ENCODE measurements at regions not wholly inside any gene's neighbourhood (a gene's known extent, or its start where the extent isn't known, plus 50 kb on each side); places are given as distances from the start of the nearest gene placed in this dataset.

DNA sequence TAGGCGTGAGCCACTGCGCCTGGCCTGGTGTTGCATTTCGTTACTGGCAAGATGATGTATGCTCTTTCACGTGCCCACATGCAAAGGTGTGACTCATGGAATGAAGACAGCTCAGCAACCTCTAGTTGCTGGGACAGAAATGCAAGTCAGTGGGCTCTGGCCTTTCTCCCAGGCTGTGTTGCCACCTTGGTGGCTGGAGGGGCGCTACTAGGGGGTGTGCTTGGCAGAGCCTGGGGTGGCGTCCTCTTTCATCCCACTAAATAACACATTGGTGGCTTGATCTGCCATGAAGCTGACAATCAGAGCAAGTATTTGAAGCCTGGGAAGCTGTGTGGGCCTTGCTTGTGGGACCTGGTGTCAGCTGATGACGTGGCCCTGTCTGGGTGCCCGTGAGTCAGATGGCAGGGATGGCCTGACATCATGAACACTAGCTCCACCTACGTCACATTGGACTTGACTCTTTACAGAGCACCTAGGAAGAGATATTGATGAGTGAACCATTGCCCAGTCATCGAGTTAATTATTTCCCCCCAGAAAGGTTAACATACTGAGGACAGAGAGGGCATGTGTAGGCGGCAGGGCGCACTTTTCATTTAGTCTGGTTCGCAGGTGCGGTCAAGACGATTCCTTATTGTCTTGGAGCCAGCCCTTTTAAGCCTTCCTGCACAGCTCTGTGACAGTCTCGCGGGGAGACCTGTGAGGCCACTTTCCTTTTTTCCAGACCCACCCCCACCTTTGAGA is 154.2 kb downstream of the TM9SF2 start:
- in situ Hi-C loops (cut with HindIII; ENCODE audit: low sequenced_read_pairs), result no loop called here
- no peak overlapping the region for H3K4me3 ChIP-seq (ENCODE audit: low read depth, low read length)
- TF ChIP-seq, protein P1, sequence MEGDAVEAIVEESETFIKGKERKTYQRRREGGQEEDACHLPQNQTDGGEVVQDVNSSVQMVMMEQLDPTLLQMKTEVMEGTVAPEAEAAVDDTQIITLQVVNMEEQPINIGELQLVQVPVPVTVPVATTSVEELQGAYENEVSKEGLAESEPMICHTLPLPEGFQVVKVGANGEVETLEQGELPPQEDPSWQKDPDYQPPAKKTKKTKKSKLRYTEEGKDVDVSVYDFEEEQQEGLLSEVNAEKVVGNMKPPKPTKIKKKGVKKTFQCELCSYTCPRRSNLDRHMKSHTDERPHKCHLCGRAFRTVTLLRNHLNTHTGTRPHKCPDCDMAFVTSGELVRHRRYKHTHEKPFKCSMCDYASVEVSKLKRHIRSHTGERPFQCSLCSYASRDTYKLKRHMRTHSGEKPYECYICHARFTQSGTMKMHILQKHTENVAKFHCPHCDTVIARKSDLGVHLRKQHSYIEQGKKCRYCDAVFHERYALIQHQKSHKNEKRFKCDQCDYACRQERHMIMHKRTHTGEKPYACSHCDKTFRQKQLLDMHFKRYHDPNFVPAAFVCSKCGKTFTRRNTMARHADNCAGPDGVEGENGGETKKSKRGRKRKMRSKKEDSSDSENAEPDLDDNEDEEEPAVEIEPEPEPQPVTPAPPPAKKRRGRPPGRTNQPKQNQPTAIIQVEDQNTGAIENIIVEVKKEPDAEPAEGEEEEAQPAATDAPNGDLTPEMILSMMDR (IDR thresholded peaks at IDR 0.05; ENCODE audit: low read depth, low read length), result no peak
- peak; percentile 58 for DNase-seq (ENCODE audit: low read depth, low spot score)

DNA sequence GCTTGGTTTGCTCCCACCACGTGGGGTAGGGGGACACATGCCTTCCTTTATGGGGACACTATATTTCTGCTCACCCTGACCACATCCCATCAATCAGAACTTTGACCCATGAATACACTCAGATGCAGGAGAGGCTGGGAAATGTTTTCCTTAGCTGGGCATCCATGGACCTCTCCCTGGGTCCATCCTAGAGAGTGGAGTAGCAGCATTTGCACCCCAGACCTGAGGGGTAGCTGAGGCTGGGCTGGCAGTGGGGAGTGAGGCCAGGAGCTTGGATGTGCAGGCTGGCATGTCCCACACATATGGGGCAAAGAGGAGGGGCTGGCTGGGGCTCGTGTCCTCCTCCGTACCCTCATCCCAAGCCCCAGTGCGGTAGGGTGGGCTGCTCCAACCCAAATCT is 152.8 kb downstream of the TM9SF2 start:
- TF ChIP-seq, protein P1 (IDR thresholded peaks at IDR 0.05; ENCODE audit: low read depth, low read length), result no peak
- no peak for DNase-seq (ENCODE audit: low read depth, low spot score)
- in situ Hi-C loops (cut with HindIII; ENCODE audit: low sequenced_read_pairs), result no loop called here

DNA sequence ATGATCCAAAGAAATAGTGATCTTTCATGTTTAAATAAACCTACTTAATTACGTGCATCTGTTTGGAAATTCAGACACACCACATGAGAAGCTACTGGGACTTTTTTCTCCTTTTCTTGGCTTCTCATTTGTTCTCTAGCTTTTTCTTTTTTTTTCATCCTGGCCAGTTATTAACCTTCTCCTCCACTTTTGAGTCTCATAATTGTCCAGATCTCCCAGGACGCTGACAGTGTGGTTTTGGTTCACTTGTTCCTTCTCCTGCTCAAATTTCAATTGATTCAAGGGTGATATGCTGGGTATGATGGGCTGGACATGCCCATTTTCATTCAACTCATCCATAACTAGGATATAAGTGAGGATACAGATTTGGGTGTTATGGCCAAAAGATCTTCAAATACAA is 152.3 kb downstream of the TM9SF2 start:
- TF ChIP-seq, protein P1 (IDR thresholded peaks at IDR 0.05; ENCODE audit: low read depth, low read length), result no peak
- DNase-seq (ENCODE audit: low read depth, low spot score), result no peak
- H3K4me3 ChIP-seq (ENCODE audit: low read depth, low read length), result no peak overlapping the region
- in situ Hi-C loops (cut with HindIII; ENCODE audit: low sequenced_read_pairs), result no loop called here

More for the DNA sequence above, 152.8 kb downstream of the TM9SF2 start:
- H3K4me3 ChIP-seq (ENCODE audit: low read depth, low read length), result no peak overlapping the region

DNA sequence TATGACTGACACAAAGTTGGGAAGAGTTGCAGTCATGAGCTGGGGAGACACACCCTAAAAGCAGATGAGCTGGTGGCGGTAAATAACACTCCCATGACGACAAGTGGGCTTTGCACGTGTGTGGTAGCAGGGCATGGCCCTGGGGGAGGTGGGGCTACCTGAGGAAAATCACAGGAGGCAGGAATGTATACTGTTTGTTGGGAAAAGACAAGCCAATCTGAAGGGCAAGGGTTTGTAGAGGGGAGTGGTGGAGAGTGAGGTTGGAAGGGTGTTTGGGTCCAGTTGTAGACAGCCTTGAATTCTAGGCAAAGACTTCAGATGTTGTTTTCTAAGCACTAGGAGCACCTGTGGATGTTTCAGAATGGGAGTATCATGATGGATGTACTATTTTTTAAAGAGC is 151.6 kb downstream of the TM9SF2 start:
- TF ChIP-seq, protein P1 (IDR thresholded peaks at IDR 0.05; ENCODE audit: low read depth, low read length), result no peak
- no peak for DNase-seq (ENCODE audit: low read depth, low spot score)
- in situ Hi-C loops (cut with HindIII; ENCODE audit: low sequenced_read_pairs), result no loop called here
- no peak overlapping the region for H3K4me3 ChIP-seq (ENCODE audit: low read depth, low read length)

DNA sequence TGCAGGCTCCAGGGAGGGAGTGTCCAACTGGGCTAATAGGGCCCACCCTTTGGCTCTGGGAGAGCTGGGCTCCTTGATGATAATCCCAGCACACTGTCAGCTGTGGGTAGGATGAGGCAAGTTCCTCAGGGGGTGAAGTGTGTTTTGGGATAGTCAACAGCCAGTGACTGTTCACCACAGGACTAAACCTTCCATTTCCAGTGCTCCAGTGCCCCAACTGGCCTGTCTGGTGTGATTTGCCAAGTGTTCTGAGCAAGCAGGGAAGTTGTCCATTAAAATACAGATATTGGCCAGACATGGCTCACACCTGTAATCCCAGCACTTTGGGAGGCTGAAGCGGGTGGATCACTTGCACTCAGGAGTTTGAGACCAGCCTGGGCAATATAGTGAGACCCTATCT is 150.9 kb downstream of the TM9SF2 start:
- TF ChIP-seq, protein P1 (IDR thresholded peaks at IDR 0.05; ENCODE audit: low read depth, low read length), result no peak
- no peak overlapping the region for H3K4me3 ChIP-seq (ENCODE audit: low read depth, low read length)
- in situ Hi-C loops (cut with HindIII; ENCODE audit: low sequenced_read_pairs), result no loop called here
- no peak for DNase-seq (ENCODE audit: low read depth, low spot score)

DNA sequence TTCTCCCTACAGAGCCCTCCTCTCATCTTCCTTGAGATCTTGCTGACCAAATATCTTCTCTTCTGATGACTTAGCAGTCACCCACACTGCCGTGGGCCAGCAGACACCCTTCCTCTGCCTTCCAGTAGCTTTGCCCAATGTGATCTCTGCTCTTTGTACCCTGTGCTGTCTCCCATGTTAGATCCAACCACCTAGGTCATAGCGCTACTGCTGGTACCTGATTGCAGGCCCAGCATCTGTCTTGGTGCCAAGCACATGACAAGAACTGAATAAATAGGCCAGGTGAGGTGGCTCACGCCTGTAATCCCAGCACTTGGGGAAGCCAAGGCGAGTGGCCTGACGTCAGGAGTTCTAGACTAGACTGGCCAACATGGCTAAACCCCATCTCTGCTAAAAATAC is 149.7 kb downstream of the TM9SF2 start:
- no peak overlapping the region for H3K4me3 ChIP-seq (ENCODE audit: low read depth, low read length)
- in situ Hi-C loops (cut with HindIII; ENCODE audit: low sequenced_read_pairs), result no loop called here
- no peak for DNase-seq (ENCODE audit: low read depth, low spot score)
- TF ChIP-seq, protein P1 (IDR thresholded peaks at IDR 0.05; ENCODE audit: low read depth, low read length), result no peak
